ENCODE measurements at regions not wholly inside any gene's neighbourhood (a gene's known extent, or its start where the extent isn't known, plus 50 kb on each side); places are given as distances from the start of the nearest gene placed in this dataset.

DNA sequence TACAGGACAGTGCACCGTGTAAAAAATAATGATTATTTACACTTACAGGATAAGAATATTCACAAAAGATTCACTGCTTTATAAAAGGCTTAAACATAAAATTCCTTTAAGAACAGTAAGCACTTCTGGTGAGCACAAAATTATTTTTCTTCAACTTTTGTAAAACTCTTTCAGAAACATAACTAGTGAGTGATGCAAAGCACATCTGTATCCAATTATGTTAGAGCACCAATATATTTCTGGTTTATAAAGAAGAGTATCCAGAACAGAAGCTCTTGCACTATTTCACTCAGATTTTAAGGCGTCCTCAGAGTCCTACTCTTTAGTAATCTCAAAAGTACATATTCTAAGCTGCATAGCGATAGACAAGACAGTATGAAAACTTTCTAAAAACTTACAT, 276.0 kb downstream of the C4orf33 start:
- TF ChIP-seq, protein P1, sequence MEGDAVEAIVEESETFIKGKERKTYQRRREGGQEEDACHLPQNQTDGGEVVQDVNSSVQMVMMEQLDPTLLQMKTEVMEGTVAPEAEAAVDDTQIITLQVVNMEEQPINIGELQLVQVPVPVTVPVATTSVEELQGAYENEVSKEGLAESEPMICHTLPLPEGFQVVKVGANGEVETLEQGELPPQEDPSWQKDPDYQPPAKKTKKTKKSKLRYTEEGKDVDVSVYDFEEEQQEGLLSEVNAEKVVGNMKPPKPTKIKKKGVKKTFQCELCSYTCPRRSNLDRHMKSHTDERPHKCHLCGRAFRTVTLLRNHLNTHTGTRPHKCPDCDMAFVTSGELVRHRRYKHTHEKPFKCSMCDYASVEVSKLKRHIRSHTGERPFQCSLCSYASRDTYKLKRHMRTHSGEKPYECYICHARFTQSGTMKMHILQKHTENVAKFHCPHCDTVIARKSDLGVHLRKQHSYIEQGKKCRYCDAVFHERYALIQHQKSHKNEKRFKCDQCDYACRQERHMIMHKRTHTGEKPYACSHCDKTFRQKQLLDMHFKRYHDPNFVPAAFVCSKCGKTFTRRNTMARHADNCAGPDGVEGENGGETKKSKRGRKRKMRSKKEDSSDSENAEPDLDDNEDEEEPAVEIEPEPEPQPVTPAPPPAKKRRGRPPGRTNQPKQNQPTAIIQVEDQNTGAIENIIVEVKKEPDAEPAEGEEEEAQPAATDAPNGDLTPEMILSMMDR (IDR thresholded peaks at IDR 0.05), result no peak
- TF ChIP-seq POLR2A (IDR thresholded peaks at IDR 0.05) (no peak), POLR2AphosphoS5 (IDR thresholded peaks at IDR 0.05) (no peak)
- Histone ChIP-seq H3K9me3 (no peaks in the 10 kb centered on the region), H3K27me3 (no peaks in the 10 kb centered on the region), H3K4me1 (no peaks in the 10 kb centered on the region), H3K4me3 (no peak overlapping the region), H3K27ac (no peak overlapping the region), H3K36me3 (no peaks in the 10 kb centered on the region)
- intact Hi-C loops (cut with DNase I; ENCODE audit: low total_unique reads), result no loop called here
- DNase-seq (ENCODE audit: low spot score in 2 of 2), result no peak

DNA sequence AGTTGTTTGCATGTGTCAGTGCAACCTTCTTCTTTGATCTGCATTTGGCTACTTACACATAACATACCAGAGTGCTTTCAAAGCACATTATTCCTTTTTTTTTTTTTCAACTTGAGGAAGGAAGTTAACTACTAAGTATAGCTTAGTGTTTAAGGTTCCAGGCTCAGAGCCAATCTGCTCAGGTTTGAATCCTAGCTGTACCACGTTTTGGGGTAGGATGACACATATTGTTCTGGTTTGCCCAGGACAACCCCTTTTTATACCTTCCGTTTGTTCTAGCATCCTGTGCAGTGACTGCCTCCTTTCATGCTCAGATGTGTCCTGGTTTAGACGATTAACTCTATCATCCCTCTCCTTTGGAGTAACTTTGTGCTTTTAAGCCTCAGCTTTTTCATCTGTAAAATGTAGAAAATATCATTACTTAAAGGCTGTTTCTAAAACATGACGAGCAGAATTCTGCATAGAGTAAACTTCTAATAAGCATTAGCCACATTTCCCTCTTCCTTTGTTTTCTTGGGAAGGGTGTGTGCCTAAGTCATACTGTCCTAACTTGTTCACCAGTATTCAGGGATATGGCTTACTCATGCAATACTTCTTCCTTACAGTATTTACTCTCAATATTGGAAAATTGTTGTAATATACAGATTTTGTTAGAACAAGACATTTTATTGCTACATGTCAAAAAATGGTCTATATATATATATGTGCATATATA, 281.3 kb downstream of the C4orf33 start:
- no peak for TF ChIP-seq POLR2A (IDR thresholded peaks at IDR 0.05)
- TF ChIP-seq, protein P1 (IDR thresholded peaks at IDR 0.05), result no peak
- no peak for TF ChIP-seq POLR2AphosphoS5 (IDR thresholded peaks at IDR 0.05)
- Histone ChIP-seq H3K9me3 (no peaks in the 10 kb centered on the region), H3K4me3 (no peak overlapping the region), H3K4me1 (no peaks in the 10 kb centered on the region), H3K27ac (no peak overlapping the region), H3K36me3 (no peaks in the 10 kb centered on the region), H3K27me3 (no peaks in the 10 kb centered on the region)
- no peak for DNase-seq (ENCODE audit: low spot score in 2 of 2)
- intact Hi-C loops (cut with DNase I; ENCODE audit: low total_unique reads), result no loop called here

DNA sequence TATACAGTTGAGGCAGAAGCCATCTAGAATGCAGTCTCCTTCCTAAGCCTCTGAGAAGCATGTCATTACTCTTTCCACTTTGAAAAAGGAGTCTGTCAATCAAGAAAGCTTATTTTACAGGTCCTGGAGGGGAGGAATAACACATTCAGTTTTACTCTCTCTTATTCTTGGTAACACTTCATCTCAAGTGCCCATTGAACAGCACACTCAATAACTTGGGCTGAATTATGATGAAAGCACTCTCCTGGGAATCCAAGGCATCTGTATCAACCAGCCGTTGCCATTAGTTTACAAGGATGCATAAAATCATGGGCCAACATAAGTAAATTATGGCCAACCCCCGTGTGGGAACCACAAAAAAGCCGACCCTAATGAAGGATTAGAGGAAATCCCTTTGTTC, 282.4 kb downstream of the C4orf33 start:
- intact Hi-C loops (cut with DNase I; ENCODE audit: low total_unique reads), result no loop called here
- H3K9me3 ChIP-seq, result no peaks in the 10 kb centered on the region

DNA sequence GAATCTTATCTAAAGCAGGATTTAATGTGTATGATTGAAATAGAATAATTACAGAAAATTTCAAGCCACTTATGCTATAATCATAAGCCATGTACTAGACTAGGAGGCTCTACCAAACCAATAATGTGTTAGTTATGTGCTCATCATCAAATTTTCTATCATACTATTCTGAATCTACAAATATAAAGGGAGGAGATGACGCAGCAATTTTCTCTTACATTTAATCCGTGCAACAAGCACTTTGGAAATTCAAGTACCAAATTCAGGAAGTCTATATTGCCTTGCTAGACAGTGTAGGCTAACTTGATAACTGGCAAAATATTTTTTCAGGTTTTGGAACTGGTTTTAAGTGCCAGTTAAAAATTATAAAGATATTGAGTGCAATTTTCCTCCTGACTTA, 283.5 kb downstream of the C4orf33 start:
- H3K4me1 ChIP-seq, result no peaks in the 10 kb centered on the region
- TF ChIP-seq POLR2A (IDR thresholded peaks at IDR 0.05), result no peak
- TF ChIP-seq, protein P1 (IDR thresholded peaks at IDR 0.05), result no peak
- no peak for TF ChIP-seq POLR2AphosphoS5 (IDR thresholded peaks at IDR 0.05)
- intact Hi-C loops (cut with DNase I; ENCODE audit: low total_unique reads), result no loop called here

More for the DNA sequence above, 282.4 kb downstream of the C4orf33 start:
- DNase-seq (ENCODE audit: low spot score in 2 of 2), result no peak
- Histone ChIP-seq H3K27me3 (no peaks in the 10 kb centered on the region), H3K4me3 (no peak overlapping the region), H3K4me1 (no peaks in the 10 kb centered on the region), H3K36me3 (no peaks in the 10 kb centered on the region), H3K27ac (no peak overlapping the region)
- TF ChIP-seq POLR2AphosphoS5 (IDR thresholded peaks at IDR 0.05) (no peak), POLR2A (IDR thresholded peaks at IDR 0.05) (no peak)
- TF ChIP-seq, protein P1 (IDR thresholded peaks at IDR 0.05), result no peak

DNA sequence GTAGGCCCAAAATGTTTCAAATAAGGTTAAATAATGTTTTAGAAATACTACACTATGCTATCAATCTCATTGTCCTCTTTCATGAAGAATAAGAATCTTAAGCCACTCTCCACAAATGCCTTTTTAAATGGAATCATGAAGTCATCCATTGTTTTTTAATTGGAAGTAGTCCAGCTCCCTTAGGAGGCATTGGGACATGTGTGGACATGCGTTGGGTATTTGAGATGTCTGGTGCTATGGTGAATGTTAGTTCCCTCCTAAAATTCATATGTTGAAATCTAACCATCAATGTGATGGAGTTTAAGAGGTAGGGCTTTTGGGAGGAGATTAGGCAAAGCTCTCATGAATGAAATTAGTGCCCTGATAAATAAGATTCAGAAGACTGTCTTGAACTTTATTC, 289.0 kb downstream of the C4orf33 start:
- Histone ChIP-seq H3K4me1 (no peaks in the 10 kb centered on the region), H3K27me3 (no peaks in the 10 kb centered on the region), H3K27ac (no peak overlapping the region), H3K9me3 (no peaks in the 10 kb centered on the region), H3K4me3 (no peak overlapping the region), H3K36me3 (no peaks in the 10 kb centered on the region)
- intact Hi-C loops (cut with DNase I; ENCODE audit: low total_unique reads), result no loop called here
- DNase-seq (ENCODE audit: low spot score in 2 of 2), result no peak
- TF ChIP-seq, protein P1 (IDR thresholded peaks at IDR 0.05), result no peak
- TF ChIP-seq POLR2A (IDR thresholded peaks at IDR 0.05) (no peak), POLR2AphosphoS5 (IDR thresholded peaks at IDR 0.05) (no peak)

More for the DNA sequence above, 283.5 kb downstream of the C4orf33 start:
- H3K27me3 ChIP-seq, result no peaks in the 10 kb centered on the region
- DNase-seq (ENCODE audit: low spot score in 2 of 2), result no peak
- H3K4me3 ChIP-seq, result no peak overlapping the region
- no peaks in the 10 kb centered on the region for H3K9me3 ChIP-seq
- no peaks in the 10 kb centered on the region for H3K36me3 ChIP-seq
- H3K27ac ChIP-seq, result no peak overlapping the region
